Right lung (tissue), 2 donors: ENCODE measurements at regions not wholly inside any gene's neighbourhood (a gene's known extent, or its start where the extent isn't known, plus 50 kb on each side); places are given as distances from the start of the nearest gene placed in this dataset.

ENCODE experiments used
- DNase-seq, 2 donors: peaks; one replicate each; pipeline ENCODE4 v3.0.0-alpha.2; 2013

- no peak for DNase-seq
Observed at GRCh38 chr6:109295109-109295773, 87.0 kb downstream of the CD164 start.

- no peak for DNase-seq
Observed at GRCh38 chr6:109292983-109293586, 89.2 kb downstream of the CD164 start.

GRCh38 chr6:109292420-109292819 is 89.8 kb downstream of the CD164 start:
- DNase-seq, result no peak

GRCh38 chr6:109291902-109292301 is 90.4 kb downstream of the CD164 start:
- DNase-seq, result no peak

- no peak for DNase-seq
Observed at GRCh38 chr6:109290143-109290931, 91.9 kb downstream of the CD164 start.

- DNase-seq, result no peak
Observed at GRCh38 chr6:109285366-109285765, 96.9 kb downstream of the CD164 start.

GRCh38 chr6:109284675-109285074 is 97.6 kb downstream of the CD164 start:
- DNase-seq, result no peak

GRCh38 chr6:109282756-109283155 is 99.5 kb downstream of the CD164 start:
- no peak for DNase-seq

GRCh38 chr6:109279628-109280027 is 102.6 kb downstream of the CD164 start:
- DNase-seq, result no peak

GRCh38 chr6:109271622-109272021 is 110.6 kb downstream of the CD164 start:
- no peak for DNase-seq

- DNase-seq, result no peak
Observed at GRCh38 chr6:109269953-109270517, 112.2 kb downstream of the CD164 start.

GRCh38 chr6:109269057-109269456 is 113.2 kb downstream of the CD164 start:
- DNase-seq, result no peak

GRCh38 chr6:109265530-109265929 is 116.7 kb downstream of the CD164 start:
- DNase-seq, result no peak

- DNase-seq, result no peak
Observed at GRCh38 chr6:109263873-109264700, 118.2 kb downstream of the CD164 start.

GRCh38 chr6:109262261-109262660 is 120.0 kb downstream of the CD164 start:
- no peak for DNase-seq

GRCh38 chr6:109261811-109262210 is 120.5 kb downstream of the CD164 start:
- peak in 1 of 2 donors; percentile 22 for DNase-seq

GRCh38 chr6:109260701-109261100 is 121.6 kb downstream of the CD164 start:
- DNase-seq, result no peak

- no peak for DNase-seq
Observed at GRCh38 chr6:109260126-109260525, 122.1 kb downstream of the CD164 start.

GRCh38 chr6:109258129-109258528 is 124.1 kb downstream of the CD164 start:
- no peak for DNase-seq

GRCh38 chr6:109257494-109257893 is 124.8 kb downstream of the CD164 start:
- no peak for DNase-seq

- peak; percentile 25 to 41 for DNase-seq
Observed at GRCh38 chr6:109255946-109256640, 126.2 kb downstream of the CD164 start.
